Middle frontal gyrus (tissue), 1 donor: ENCODE measurements at regions not wholly inside any gene's neighbourhood (a gene's known extent, or its start where the extent isn't known, plus 50 kb on each side); places are given as distances from the start of the nearest gene placed in this dataset.
A peak's percentile ranks its signal among the peaks of the same experiment; 100 is the strongest.
"Not testable (repeated sequence)": the region's sequence is repeated elsewhere in the genome, so short reads cannot be mapped to it uniquely, and the experiment has no call there.

ENCODE experiments used
- DNase-seq: peaks from one replicate; pipeline ENCODE4 v3.0.0-alpha.2; 2015; ENCODE audit warnings: low spot score; ENCODE audit errors: extremely low spot score

- no peak for DNase-seq
Observed at GRCh38 chr7:55261386-55261770, 103.8 kb upstream of the LANCL2 start.

DNA sequence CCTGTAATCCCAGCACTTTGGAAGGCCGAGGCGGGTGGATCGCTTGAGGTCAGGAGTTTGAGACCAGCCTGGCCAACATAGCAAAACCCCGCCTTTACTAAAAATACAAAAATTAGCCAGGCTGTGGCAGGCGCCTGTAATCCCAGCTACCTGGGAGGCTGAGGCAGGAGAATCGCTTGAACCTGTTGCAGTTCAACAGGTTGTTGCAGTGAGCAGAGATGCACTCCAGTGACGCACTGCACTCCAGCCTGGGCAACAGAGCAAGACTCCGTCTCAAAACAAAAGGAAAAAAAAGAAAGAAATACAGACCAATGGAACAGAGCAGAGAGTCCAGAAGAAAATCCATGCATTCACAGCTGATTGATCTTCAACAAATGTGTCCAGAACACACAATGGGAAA is 99.8 kb upstream of the LANCL2 start:
- not testable (repeated sequence) for DNase-seq

- no peak for DNase-seq
Observed at GRCh38 chr7:55265836-55266642, 99.1 kb upstream of the LANCL2 start.

- DNase-seq: no peak
Observed at GRCh38 chr7:55271069-55271626, 94.0 kb upstream of the LANCL2 start.

- DNase-seq: no peak
Observed at GRCh38 chr7:55271661-55272060, 93.5 kb upstream of the LANCL2 start.

DNA sequence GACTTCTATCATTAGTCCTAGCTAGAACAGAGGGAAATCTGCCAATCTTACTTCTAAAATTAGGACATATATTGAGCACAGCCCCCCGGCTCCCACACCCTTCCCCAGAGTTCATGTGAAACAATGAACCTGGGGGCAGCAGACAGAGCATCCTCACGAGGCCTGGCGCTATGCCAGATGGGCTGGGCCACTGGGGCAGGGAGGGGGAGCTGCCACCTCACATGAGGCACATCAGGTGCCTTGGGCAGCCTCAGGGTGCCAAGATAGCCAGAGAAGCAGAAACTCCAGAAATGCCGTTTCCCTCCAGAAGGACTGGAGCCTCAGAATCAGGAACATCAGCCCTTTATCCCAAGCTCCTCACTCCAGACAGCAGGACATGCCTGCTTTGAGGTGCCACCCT is 92.8 kb upstream of the LANCL2 start:
- DNase-seq: no peak

GRCh38 chr7:55273186-55273980 is 91.8 kb upstream of the LANCL2 start:
- no peak for DNase-seq

DNA sequence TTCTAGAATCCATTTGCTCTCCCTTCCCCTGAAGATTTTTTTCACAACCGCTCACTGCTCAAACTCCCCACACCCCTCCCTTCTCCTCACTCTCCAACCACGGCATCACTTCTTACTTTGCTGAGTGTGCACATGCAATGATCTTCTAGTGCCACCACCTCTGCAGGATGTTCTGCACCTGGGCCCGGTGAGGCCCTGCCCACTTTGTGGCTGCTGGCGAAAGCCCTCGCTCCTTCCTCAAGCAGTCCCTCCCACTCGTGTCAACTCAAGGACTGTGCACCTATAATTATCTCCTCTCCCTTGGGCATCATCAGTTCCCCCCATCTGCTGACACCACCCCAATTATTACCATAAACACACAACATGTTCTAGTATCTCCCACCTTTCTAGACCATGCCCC is 91.0 kb upstream of the LANCL2 start:
- DNase-seq: no peak

DNA sequence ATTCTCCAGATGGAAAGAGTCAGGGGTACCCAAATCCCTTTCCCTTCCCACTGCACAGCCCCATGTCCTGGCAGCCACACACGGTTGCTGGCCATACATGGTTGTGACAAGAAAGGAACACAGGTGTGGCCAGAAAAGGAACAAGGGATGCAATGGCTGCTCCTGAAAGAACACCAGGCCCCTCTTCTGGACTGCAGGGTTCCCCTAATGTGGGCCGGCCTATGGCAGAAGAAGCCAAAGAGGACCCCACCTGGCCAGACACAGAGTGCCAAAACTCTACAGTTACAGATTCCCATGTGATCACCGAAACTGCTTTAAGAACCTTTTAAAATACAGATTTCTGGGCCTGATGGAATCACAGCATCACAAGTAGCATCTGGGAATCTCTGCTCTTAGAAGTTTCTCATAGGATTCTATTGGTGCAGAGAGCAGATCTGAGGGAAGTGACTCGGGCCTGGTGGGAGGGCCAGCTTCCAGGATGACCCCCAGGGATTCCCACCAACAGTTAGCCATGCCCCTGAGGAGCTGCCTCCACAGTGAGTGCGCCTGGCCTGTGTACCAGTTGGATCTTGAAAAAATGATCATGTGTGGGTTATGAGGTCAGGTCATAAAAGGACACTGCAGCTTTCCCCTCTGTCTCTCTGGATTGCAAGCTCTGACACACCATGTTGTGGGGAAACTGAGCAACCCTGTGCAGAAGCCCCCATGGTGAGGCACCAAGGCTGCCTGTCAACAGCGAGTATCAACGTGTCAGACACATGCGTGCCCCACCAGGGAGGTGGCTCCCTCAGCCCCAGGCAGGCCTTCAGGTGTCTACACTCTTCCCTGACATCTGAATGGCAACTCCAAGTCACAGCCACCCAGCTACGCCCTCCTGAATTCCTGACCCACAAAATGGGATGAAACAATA is 89.6 kb upstream of the LANCL2 start:
- DNase-seq: no peak

DNA sequence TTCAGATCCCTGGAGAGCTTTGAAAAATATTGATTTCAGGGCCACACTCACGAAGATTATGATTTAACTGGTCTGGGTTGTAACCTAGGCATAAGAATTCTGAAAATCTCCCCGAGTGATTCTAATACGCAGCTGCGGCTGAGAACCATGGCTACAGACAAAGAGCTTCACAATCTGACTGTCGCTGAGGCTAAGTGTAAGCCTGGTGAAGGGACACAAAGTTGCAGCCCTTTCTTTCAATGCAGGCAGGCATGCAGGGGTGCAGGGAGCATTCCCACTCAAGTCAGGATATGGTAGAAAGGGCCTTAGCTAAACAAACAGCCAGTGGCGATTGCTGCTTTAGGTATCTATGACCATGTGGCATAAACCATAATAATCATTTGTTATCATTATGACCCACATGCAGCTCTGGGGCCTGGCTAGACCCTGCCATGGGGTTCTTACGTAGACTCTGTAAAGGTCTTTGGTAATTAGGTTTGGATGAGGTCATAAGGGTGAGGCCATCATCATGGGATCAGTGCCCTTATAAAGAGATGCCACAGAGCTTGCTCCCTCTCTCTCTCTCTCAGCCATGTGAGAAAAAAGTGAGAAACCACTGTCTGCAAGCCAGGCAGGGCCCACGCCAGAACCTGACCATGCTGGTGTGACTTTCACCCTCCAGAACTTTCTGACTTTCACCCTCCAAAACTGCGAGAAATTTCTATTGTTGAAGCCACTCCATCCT is 88.4 kb upstream of the LANCL2 start:
- no peak for DNase-seq

DNA sequence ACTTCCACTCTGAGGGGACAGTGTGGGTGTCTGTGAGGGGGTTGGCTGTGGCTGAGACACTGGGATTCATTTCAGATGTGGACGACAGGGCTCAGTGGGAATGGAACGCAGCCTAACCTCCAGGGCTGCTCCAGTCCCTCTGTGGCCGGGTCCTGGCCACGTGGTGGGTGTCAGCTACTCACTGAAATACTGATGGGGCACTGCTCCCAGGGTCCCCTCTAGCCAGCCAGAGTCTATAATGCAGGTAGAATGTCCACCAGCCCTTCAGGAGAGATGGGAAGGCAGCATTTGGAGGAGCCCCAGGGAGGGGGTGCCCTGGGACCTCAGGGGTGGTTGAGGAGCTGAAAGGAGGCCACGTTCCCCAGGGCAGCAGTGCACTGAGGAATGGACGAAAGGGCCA is 87.2 kb upstream of the LANCL2 start:
- DNase-seq: no peak

DNA sequence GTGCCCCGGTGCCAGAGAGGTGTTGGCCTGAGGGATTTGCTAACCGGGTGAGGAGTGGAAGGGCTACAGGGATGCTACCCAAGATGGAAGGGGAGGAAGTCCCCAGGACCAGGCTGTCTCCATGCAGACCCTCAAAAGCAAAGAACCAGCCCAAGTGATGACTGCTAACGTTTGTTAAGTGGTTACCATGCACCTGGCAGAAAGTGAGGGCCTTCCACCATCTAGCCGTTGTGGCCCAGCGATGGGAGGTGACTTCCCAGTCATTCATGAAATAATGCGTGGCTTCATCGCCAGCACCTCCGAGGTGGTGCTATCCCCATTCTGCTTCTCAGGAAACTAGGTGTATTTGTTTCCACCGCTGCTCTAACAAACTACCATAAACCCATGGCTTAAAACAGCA is 86.8 kb upstream of the LANCL2 start:
- no peak for DNase-seq

DNA sequence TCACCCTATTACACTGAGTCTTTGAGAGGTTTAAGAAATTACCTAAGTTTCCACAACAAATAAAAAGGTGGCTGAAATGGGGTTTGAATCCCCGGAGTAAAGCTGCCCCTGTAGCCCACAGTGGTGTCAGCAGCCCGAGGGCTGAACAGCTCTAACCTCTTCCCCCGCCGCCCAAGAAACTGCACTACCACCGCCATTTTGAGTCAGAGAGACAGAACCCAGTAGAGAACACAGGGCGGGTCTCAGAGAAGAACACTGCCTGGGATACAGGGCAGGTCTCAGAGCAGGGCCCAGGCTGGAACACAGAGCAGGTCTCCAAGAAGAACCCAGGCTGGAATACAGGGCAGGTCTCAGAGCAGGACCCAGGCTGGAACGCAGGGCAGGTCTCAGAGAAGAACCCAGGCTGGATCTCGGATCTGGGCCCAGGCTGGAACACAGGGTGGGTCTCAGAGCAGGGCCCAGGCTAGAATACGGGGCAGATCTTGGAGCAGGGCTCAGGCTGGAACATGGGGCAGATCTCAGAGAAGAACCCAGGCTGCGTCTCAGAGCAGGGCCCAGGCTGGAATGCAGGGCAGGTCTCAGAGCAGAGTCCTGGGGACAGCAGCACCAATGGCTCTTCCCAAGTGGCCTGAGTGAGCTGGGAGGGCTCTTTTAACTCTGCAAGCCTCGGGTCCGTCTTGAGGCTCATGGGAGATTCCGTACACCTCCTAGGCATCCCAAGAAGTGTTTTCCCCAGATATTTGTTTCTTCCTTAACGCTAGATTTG is 85.9 kb upstream of the LANCL2 start:
- no peak for DNase-seq

- DNase-seq: peak; percentile 36
Observed at GRCh38 chr7:55280031-55280454, 85.1 kb upstream of the LANCL2 start.

GRCh38 chr7:55285665-55286064 is 79.5 kb upstream of the LANCL2 start:
- no peak for DNase-seq

GRCh38 chr7:55286666-55287065 is 78.5 kb upstream of the LANCL2 start:
- no peak for DNase-seq

DNA sequence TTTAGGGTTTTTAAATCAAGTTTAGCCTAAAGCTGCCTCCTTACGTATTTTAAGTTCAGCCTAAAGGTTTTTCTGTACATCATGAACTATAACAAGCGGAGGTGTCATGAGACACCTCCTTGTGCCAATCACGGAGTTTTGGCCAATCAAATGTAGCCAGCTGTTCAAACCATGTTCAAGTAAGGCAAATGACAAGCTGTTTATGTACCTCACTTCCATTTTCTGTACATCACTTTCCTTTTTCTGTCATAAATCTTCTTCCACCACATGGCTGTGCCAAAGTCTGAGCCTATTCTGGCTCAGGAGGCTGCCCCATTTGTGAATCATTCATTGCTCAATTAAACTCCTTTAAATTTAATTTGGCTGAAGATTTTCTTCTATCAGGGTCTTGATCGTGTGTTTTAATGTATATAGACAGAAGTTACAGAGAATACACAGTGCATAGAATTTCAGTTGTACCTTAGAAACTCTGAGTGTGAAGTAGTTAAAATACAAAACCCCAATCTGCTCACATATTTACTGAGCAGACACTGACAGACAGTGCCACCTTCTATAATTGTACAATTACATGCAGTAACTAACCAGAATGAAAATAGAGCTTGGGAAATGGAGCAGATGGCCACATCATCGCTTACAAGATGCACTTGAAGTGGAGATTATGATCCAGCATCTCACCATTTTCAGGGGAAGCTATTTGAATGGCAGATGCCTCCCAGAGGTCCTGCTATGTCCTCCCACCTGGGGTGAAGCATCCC is 76.9 kb upstream of the LANCL2 start:
- no peak for DNase-seq

GRCh38 chr7:55296070-55296469 is 69.1 kb upstream of the LANCL2 start:
- DNase-seq: no peak

DNA sequence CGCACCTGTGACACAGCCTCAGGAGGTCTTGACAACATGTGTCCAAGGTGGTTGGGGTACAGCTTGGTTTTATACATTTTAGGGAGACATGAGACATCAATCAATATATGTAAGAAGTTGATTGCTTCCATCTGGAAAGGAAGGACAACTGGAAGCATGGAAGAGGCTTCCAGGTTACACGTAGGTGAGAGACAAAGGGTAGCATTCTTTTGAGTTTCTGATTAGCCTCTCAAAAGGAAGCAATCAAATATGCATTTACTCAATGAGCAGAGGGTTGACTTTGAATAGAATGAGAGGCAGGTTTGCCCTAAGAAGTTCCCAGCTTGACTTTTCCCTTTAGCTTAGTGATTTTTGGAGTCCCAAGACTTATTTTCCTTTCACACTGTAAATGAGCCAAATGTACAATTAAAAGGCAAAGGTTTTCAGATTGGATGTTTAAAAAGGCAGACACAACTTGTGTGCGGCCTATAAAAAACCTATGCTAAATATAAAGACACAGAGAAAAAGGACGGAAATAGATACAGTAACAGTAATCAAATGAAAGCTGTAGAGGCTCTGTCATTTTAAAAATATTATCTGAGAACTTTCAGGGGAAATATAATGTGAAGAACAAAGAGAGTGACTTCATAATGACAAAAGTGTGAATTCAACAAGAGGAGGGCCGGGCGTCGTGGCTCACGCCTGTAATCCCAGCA is 65.7 kb upstream of the LANCL2 start:
- no peak for DNase-seq
